ENCODE measurements at regions not wholly inside any gene's neighbourhood (a gene's known extent, or its start where the extent isn't known, plus 50 kb on each side); places are given as distances from the start of the nearest gene placed in this dataset.
"Not testable (repeated sequence)": the region's sequence is repeated elsewhere in the genome, so short reads cannot be mapped to it uniquely, and the experiment has no call there.

DNA sequence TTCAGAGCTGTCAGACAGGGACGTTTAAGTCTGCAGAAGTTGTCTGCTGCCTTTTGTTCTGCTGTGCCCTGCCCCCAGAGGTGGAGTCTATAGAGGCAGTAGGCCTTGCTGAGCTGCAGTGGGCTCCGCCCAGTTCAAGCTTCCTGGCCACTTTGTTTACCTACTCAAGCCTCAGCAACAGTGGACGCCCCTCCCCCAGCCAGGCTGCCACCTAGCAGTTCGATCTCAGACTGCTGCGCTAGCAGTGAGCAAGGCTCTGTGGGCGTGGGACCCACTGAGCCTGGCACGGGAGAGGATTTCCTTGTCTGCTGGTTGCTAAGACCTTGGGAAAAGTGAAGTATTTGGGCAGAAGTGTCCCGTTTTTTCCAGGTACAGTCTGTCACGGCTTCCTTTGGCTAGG is 59.6 kb upstream of the SMARCAD1 start:
- intact Hi-C loops (cut with micrococcal nuclease), result not testable (repeated sequence)

GRCh38 chr4:94152466-94152865 is 55.2 kb upstream of the SMARCAD1 start:
- no peak for DNase-seq
- Mint-ChIP-seq H3K27ac (no peak overlapping the region), H3K36me3 (ENCODE audit: low read depth) (no peaks in the 10 kb centered on the region), H3K9me3 (no peaks in the 10 kb centered on the region), H3K4me3 (no peak overlapping the region), H3K4me1 (no peaks in the 10 kb centered on the region), H3K27me3 (no peaks in the 10 kb centered on the region)
- intact Hi-C loops (cut with micrococcal nuclease), result no loop called here

More for the DNA sequence above, 59.6 kb upstream of the SMARCAD1 start:
- DNase-seq; H3K4me3 Mint-ChIP-seq; H3K9me3 Mint-ChIP-seq; H3K27ac Mint-ChIP-seq; H3K4me1 Mint-ChIP-seq; H3K36me3 Mint-ChIP-seq (ENCODE audit: low read depth); H3K27me3 Mint-ChIP-seq: not testable (repeated sequence)

DNA sequence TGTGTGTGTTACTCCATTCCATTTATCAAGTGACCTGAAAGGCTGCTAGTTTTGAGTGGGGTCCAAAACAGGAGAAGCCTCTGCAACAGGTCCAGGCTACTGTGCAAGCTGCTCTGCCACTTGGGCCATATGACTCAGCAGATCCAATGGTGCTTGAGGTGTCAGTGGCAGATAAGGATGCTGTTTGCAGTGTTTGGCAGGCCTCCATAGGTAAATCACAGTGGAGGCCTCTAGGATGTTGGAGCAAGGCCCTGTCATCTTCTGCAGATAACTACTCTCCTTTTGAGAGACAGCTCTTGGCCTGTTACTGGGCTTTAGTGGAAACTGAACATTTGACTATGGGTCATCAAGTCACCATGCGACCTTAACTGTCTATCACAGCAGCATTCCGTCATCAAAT is 52.3 kb upstream of the SMARCAD1 start:
- H3K4me1 Mint-ChIP-seq; intact Hi-C loops (cut with micrococcal nuclease); H3K36me3 Mint-ChIP-seq (ENCODE audit: low read depth); H3K4me3 Mint-ChIP-seq; H3K9me3 Mint-ChIP-seq; H3K27me3 Mint-ChIP-seq; DNase-seq; H3K27ac Mint-ChIP-seq: not testable (repeated sequence)

DNA sequence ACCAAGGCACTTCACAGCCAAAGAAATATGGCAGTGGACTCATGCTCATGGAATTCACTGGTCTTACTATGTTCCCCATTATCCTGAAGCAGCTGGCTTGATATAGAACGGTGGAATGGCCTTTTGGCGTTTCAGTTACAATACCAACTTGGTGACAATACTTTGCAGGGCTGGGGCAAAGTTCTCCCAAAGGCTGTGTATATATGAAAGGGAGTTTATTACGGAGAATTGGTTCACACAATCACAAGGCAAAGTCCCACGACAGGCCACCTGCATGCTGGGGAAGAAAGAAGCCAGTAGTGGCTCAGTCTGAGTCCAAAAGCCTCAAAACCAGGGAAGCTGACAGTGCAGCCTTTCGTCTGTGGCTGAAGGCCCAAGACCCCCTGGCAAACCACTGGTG is 50.8 kb upstream of the SMARCAD1 start:
- H3K4me1 Mint-ChIP-seq, result peaks cover 1% of the 10 kb centered on the region
- no peak for DNase-seq
- intact Hi-C loops (cut with micrococcal nuclease), result no loop called here
- no peaks in the 10 kb centered on the region for H3K9me3 Mint-ChIP-seq
- H3K4me3 Mint-ChIP-seq, result no peak overlapping the region
- no peaks in the 10 kb centered on the region for H3K36me3 Mint-ChIP-seq (ENCODE audit: low read depth)
- no peaks in the 10 kb centered on the region for H3K27me3 Mint-ChIP-seq
- H3K27ac Mint-ChIP-seq, result no peak overlapping the region

Measured in activated CD4-positive, alpha-beta T cell treated with anti-CD3 and anti-CD28 coated beads, Interleukin-2, amount 10 ng/mL, durations not matched to agents 24 days and 14 days (primary cell).